GM23338 (cell line): ENCODE measurements at regions not wholly inside any gene's neighbourhood (a gene's known extent, or its start where the extent isn't known, plus 50 kb on each side); places are given as distances from the start of the nearest gene placed in this dataset.

Source experiments
- ATAC-seq: fragments of 200-7000 bp; cut with Tn5 transposase; 3 replicates; pipeline ENCODE4 v1.9.1; 2020
- DNase-seq: peaks from one replicate; pipeline ENCODE4 v3.0.0-alpha.2; 2015; ENCODE audit warnings: low spot score
- H2AFZ ChIP-seq: fragments of 200-600 bp; sonication (generic); 2 replicates; pipeline ENCODE4 v1.8.0; 2016; ENCODE audit warnings: antibody characterized with exemption, mild to moderate bottlenecking, moderate library complexity
- H3F3A ChIP-seq: fragments of 200-600 bp; sonication (generic); replicated peaks from 2 replicates; pipeline ENCODE4 v1.8.0; 2017; ENCODE audit warnings: antibody characterized with exemption, mixed run types, low read depth
- H3K27ac ChIP-seq: fragments of 200-600 bp; sonication (generic); 2 replicates; pipeline ENCODE4 v1.6.1; 2016; ENCODE audit warnings: low read depth
- H3K27me3 ChIP-seq: fragments of 200-600 bp; sonication (generic); 2 replicates; pipeline ENCODE4 v1.8.0; 2016; ENCODE audit warnings: mild to moderate bottlenecking, mixed run types, moderate library complexity; ENCODE audit not compliant: insufficient read depth
- H3K36me3 ChIP-seq: fragments of 200-600 bp; sonication (generic); 2 replicates; pipeline ENCODE4 v1.8.0; 2016; ENCODE audit warnings: mild to moderate bottlenecking; ENCODE audit not compliant: insufficient read depth
- H3K4me1 ChIP-seq: fragments of 200-600 bp; sonication (generic); 2 replicates; pipeline ENCODE4 v1.8.0; 2016; ENCODE audit warnings: mild to moderate bottlenecking, moderate library complexity; ENCODE audit not compliant: insufficient read depth
- H3K4me2 ChIP-seq: fragments of 200-600 bp; sonication (generic); 2 replicates; pipeline ENCODE4 v1.7.1; 2017; ENCODE audit warnings: mixed run types
- H3K4me3 ChIP-seq: fragments of 200-600 bp; sonication (generic); 2 replicates; pipeline ENCODE4 v1.6.1; 2016; ENCODE audit warnings: mixed run types
- H3K79me2 ChIP-seq: fragments of 200-600 bp; sonication (generic); replicated peaks from 2 replicates; pipeline ENCODE4 v1.8.0; 2017; ENCODE audit warnings: mild to moderate bottlenecking; ENCODE audit not compliant: insufficient read depth
- H3K9me2 ChIP-seq: fragments of 200-600 bp; sonication (generic); 2 replicates; pipeline ENCODE4 v1.8.0; 2017; ENCODE audit not compliant: insufficient read depth
- H4K20me1 ChIP-seq: fragments of 200-600 bp; sonication (generic); replicated peaks from 2 replicates; pipeline ENCODE4 v1.8.0; 2017; ENCODE audit warnings: mild to moderate bottlenecking; ENCODE audit not compliant: insufficient read depth
- H3K27ac Mint-ChIP-seq: 2 replicates; pipeline ENCODE4 v1.8.0; 2020; ENCODE audit warnings: inconsistent platforms, mild to moderate bottlenecking, moderate library complexity, mixed read lengths
- H3K27me3 Mint-ChIP-seq: 3 replicates; pipeline ENCODE4 v1.8.0; 2022; ENCODE audit warnings: low read depth, mild to moderate bottlenecking, moderate library complexity, mixed read lengths, inconsistent platforms; ENCODE audit not compliant: insufficient read depth, poor library complexity
- H3K36me3 Mint-ChIP-seq: 3 replicates; pipeline ENCODE4 v1.8.0; 2021; ENCODE audit warnings: low read depth, mild to moderate bottlenecking, inconsistent platforms, moderate library complexity, mixed read lengths
- H3K4me1 Mint-ChIP-seq: 3 replicates; pipeline ENCODE4 v1.8.0; 2020; ENCODE audit warnings: mild to moderate bottlenecking, inconsistent platforms, mixed read lengths
- H3K4me3 Mint-ChIP-seq: 3 replicates; pipeline ENCODE4 v1.8.0; 2021; ENCODE audit warnings: moderate library complexity, mild to moderate bottlenecking, inconsistent platforms, mixed read lengths
- H3K9me3 Mint-ChIP-seq: 3 replicates; pipeline ENCODE4 v1.8.0; 2020; ENCODE audit warnings: moderate library complexity, mild to moderate bottlenecking, inconsistent platforms, mixed read lengths
- CREB1 ChIP-seq: fragments of 250-450 bp; sonication (Bioruptor Pico); IDR thresholded peaks from 2 replicates; pipeline ENCODE4 v1.5.0; 2020; ENCODE audit warnings: low read depth, mild to moderate bottlenecking, moderate library complexity
- ETS1 ChIP-seq: IDR thresholded peaks from 2 replicates; pipeline ENCODE4 v1.6.1; 2016; ENCODE audit warnings: antibody characterized with exemption
- EZH2 ChIP-seq: fragments of 200-600 bp; sonication (generic); IDR thresholded peaks from one replicate; pipeline ENCODE4 v1.8.0; 2017; ENCODE audit warnings: antibody characterized with exemption, mild to moderate bottlenecking, low read depth; ENCODE audit not compliant: unreplicated experiment
- EZH2phosphoT487 ChIP-seq: fragments of 200-600 bp; sonication (generic); IDR thresholded peaks from one replicate; pipeline ENCODE4 v1.8.1; 2018; ENCODE audit warnings: antibody characterized with exemption; ENCODE audit not compliant: unreplicated experiment
- JUNB ChIP-seq: IDR thresholded peaks from one replicate; pipeline ENCODE4 v1.6.1; 2016; ENCODE audit warnings: antibody characterized with exemption; ENCODE audit not compliant: unreplicated experiment
- NANOG ChIP-seq: IDR thresholded peaks from 2 replicates; pipeline ENCODE4 v1.6.1; 2016; ENCODE audit warnings: antibody characterized with exemption, borderline replicate concordance
- POLR2AphosphoS5 ChIP-seq: IDR thresholded peaks from 2 replicates; pipeline ENCODE4 v1.6.1; 2016; ENCODE audit warnings: antibody characterized with exemption, low read depth
- ZNF331 ChIP-seq: fragments of 250-450 bp; sonication (Bioruptor Pico); IDR thresholded peaks from 2 replicates; pipeline ENCODE4 v1.5.0; 2020; ENCODE audit warnings: low read depth, mild to moderate bottlenecking, moderate library complexity
- TF ChIP-seq, protein P1 (sequence below): IDR thresholded peaks from one replicate; pipeline ENCODE4 v1.6.1; 2018; ENCODE audit warnings: antibody characterized with exemption; ENCODE audit not compliant: unreplicated experiment
- TF ChIP-seq, protein P2 (sequence below): fragments of 250-450 bp; sonication (Bioruptor Pico); IDR thresholded peaks from 2 replicates; pipeline ENCODE4 v1.5.0; 2020; ENCODE audit warnings: mild to moderate bottlenecking, moderate library complexity

- Histone ChIP-seq H4K20me1 (no peaks in the 10 kb centered on the region), H3F3A (no peaks in the 10 kb centered on the region), H3K27ac (no peak overlapping the region), H3K4me2 (no peak overlapping the region), H2AFZ (no peak overlapping the region), H3K4me1 (peaks cover 10% of the 10 kb centered on the region), H3K36me3 (no peaks in the 10 kb centered on the region), H3K79me2 (no peaks in the 10 kb centered on the region), H3K4me3 (no peak overlapping the region), H3K9me2 (peaks cover 11% of the 10 kb centered on the region), H3K27me3 (no peaks in the 10 kb centered on the region)
- ATAC-seq: no peak
- peaks cover 11% of the 10 kb centered on the region; the same call in 2 of the 3 replicates for H3K4me1 Mint-ChIP-seq
- DNase-seq: no peak
- no peaks in the 10 kb centered on the region for H3K36me3 Mint-ChIP-seq
- TF ChIP-seq POLR2AphosphoS5 (no peak), CREB1 (CRISPR knock-in tag) (no peak), EZH2 (no peak), EZH2phosphoT487 (no peak), NANOG (no peak), JUNB (no peak), ETS1 (no peak), ZNF331 (CRISPR knock-in tag) (no peak)
- TF ChIP-seq, protein P1, sequence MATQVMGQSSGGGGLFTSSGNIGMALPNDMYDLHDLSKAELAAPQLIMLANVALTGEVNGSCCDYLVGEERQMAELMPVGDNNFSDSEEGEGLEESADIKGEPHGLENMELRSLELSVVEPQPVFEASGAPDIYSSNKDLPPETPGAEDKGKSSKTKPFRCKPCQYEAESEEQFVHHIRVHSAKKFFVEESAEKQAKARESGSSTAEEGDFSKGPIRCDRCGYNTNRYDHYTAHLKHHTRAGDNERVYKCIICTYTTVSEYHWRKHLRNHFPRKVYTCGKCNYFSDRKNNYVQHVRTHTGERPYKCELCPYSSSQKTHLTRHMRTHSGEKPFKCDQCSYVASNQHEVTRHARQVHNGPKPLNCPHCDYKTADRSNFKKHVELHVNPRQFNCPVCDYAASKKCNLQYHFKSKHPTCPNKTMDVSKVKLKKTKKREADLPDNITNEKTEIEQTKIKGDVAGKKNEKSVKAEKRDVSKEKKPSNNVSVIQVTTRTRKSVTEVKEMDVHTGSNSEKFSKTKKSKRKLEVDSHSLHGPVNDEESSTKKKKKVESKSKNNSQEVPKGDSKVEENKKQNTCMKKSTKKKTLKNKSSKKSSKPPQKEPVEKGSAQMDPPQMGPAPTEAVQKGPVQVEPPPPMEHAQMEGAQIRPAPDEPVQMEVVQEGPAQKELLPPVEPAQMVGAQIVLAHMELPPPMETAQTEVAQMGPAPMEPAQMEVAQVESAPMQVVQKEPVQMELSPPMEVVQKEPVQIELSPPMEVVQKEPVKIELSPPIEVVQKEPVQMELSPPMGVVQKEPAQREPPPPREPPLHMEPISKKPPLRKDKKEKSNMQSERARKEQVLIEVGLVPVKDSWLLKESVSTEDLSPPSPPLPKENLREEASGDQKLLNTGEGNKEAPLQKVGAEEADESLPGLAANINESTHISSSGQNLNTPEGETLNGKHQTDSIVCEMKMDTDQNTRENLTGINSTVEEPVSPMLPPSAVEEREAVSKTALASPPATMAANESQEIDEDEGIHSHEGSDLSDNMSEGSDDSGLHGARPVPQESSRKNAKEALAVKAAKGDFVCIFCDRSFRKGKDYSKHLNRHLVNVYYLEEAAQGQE: no peak
- no peaks in the 10 kb centered on the region for H3K27me3 Mint-ChIP-seq
- no peak overlapping the region for H3K27ac Mint-ChIP-seq
- H3K9me3 Mint-ChIP-seq: no peaks in the 10 kb centered on the region
- H3K4me3 Mint-ChIP-seq: no peak overlapping the region
These were observed 427.2 kb upstream of the PDE3A start for GRCh38 chr12:19941096-19941495.

- Mint-ChIP-seq H3K4me1 (peaks cover 11% of the 10 kb centered on the region; the same call in 2 of the 3 replicates), H3K27me3 (no peaks in the 10 kb centered on the region), H3K9me3 (no peaks in the 10 kb centered on the region), H3K4me3 (no peak overlapping the region), H3K36me3 (no peaks in the 10 kb centered on the region), H3K27ac (peak overlapping the region; percentile 22; the same call in 1 of the 2 replicates)
- Histone ChIP-seq H4K20me1 (no peaks in the 10 kb centered on the region), H3K27me3 (no peaks in the 10 kb centered on the region), H3K79me2 (no peaks in the 10 kb centered on the region), H3K9me2 (peaks cover 11% of the 10 kb centered on the region; the same call in 1 of the 2 replicates), H3K4me3 (no peak overlapping the region), H2AFZ (peak overlapping the region; percentile 85), H3F3A (no peaks in the 10 kb centered on the region), H3K4me1 (peaks cover 10% of the 10 kb centered on the region), H3K36me3 (no peaks in the 10 kb centered on the region), H3K27ac (no peak overlapping the region; the same call in 1 of the 2 replicates), H3K4me2 (peak overlapping the region; percentile 12; the same call in 1 of the 2 replicates)
- DNase-seq (no peak), ATAC-seq (no peak)
- TF ChIP-seq, protein P2, sequence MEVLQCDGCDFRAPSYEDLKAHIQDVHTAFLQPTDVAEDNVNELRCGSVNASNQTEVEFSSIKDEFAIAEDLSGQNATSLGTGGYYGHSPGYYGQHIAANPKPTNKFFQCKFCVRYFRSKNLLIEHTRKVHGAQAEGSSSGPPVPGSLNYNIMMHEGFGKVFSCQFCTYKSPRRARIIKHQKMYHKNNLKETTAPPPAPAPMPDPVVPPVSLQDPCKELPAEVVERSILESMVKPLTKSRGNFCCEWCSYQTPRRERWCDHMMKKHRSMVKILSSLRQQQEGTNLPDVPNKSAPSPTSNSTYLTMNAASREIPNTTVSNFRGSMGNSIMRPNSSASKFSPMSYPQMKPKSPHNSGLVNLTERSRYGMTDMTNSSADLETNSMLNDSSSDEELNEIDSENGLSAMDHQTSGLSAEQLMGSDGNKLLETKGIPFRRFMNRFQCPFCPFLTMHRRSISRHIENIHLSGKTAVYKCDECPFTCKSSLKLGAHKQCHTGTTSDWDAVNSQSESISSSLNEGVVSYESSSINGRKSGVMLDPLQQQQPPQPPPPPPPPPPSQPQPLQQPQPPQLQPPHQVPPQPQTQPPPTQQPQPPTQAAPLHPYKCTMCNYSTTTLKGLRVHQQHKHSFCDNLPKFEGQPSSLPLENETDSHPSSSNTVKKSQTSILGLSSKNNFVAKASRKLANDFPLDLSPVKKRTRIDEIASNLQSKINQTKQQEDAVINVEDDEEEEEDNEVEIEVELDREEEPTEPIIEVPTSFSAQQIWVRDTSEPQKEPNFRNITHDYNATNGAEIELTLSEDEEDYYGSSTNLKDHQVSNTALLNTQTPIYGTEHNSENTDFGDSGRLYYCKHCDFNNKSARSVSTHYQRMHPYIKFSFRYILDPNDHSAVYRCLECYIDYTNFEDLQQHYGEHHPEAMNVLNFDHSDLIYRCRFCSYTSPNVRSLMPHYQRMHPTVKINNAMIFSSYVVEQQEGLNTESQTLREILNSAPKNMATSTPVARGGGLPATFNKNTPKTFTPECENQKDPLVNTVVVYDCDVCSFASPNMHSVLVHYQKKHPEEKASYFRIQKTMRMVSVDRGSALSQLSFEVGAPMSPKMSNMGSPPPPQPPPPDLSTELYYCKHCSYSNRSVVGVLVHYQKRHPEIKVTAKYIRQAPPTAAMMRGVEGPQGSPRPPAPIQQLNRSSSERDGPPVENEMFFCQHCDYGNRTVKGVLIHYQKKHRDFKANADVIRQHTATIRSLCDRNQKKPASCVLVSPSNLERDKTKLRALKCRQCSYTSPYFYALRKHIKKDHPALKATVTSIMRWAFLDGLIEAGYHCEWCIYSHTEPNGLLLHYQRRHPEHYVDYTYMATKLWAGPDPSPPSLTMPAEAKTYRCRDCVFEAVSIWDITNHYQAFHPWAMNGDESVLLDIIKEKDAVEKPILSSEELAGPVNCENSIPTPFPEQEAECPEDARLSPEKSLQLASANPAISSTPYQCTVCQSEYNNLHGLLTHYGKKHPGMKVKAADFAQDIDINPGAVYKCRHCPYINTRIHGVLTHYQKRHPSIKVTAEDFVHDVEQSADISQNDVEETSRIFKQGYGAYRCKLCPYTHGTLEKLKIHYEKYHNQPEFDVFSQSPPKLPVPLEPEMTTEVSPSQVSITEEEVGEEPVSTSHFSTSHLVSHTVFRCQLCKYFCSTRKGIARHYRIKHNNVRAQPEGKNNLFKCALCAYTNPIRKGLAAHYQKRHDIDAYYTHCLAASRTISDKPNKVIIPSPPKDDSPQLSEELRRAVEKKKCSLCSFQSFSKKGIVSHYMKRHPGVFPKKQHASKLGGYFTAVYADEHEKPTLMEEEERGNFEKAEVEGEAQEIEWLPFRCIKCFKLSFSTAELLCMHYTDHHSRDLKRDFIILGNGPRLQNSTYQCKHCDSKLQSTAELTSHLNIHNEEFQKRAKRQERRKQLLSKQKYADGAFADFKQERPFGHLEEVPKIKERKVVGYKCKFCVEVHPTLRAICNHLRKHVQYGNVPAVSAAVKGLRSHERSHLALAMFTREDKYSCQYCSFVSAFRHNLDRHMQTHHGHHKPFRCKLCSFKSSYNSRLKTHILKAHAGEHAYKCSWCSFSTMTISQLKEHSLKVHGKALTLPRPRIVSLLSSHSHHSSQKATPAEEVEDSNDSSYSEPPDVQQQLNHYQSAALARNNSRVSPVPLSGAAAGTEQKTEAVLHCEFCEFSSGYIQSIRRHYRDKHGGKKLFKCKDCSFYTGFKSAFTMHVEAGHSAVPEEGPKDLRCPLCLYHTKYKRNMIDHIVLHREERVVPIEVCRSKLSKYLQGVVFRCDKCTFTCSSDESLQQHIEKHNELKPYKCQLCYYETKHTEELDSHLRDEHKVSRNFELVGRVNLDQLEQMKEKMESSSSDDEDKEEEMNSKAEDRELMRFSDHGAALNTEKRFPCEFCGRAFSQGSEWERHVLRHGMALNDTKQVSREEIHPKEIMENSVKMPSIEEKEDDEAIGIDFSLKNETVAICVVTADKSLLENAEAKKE (CRISPR knock-in tag): no peak
- no peak for TF ChIP-seq JUNB
- no peak for TF ChIP-seq EZH2phosphoT487
- no peak for TF ChIP-seq POLR2AphosphoS5
These were observed 422.5 kb upstream of the PDE3A start for GRCh38 chr12:19945559-19946435.
